BJ (cell line): ENCODE measurements at regions not wholly inside any gene's neighbourhood (a gene's known extent, or its start where the extent isn't known, plus 50 kb on each side); places are given as distances from the start of the nearest gene placed in this dataset.

ENCODE experiments used
- CTCF ChIA-PET: fragments of 350-600 bp; formaldehyde crosslinking; extraction: SDS; loops from one replicate; lab custom pipeline; 2021; ENCODE audit warnings: antibody characterized with exemption, inconsistent platforms; lab: Yijun Ruan, JAX
- POLR2A ChIA-PET: fragments of 300-600 bp; sonication (Branson Sonifier 250); formaldehyde crosslinking; extraction: SDS; loops from one replicate; lab custom pipeline; 2021; ENCODE audit warnings: antibody characterized with exemption; lab: Charles Lee
- DNase-seq: peaks from one replicate; pipeline ENCODE4 v3.0.0-alpha.2; 2011; ENCODE audit warnings: low read depth
- H3K27me3 ChIP-seq: 2 replicates; pipeline ENCODE4 v1.6.0; 2011; ENCODE audit warnings: low read length; ENCODE audit not compliant: control insufficient read depth, insufficient read depth
- H3K36me3 ChIP-seq: 2 replicates; pipeline ENCODE4 v1.5.1; 2011; ENCODE audit warnings: low read length; ENCODE audit not compliant: control insufficient read depth, insufficient read depth
- H3K4me3 ChIP-seq: 2 replicates; pipeline ENCODE4 v1.5.1; 2011; ENCODE audit warnings: low read depth, mild to moderate bottlenecking, control low read depth, low read length
- CTCF ChIP-seq: IDR thresholded peaks from 2 replicates; pipeline ENCODE4 v1.5.1; 2011; ENCODE audit warnings: low read depth, mild to moderate bottlenecking, control low read depth, inconsistent platforms, low read length, moderate library complexity; ENCODE audit not compliant: insufficient read depth

- ChIA-PET CTCF (interaction anchor here (0.6 to 2.5 kb wide), 4 partner anchors 8 to 43 kb away, joined by 3 to 9 read pairs (median 3); no protein-coding TSS in a partner anchor), POLR2A (interaction anchor here (0.5 kb wide), 1 partner anchor 515 kb away, joined by 10 read pairs; no protein-coding TSS in a partner anchor)
- TF ChIP-seq CTCF: no peak
- H3K27me3 ChIP-seq: no peaks in the 10 kb centered on the region
- no peak overlapping the region for H3K4me3 ChIP-seq
- DNase-seq: no peak
- no peaks in the 10 kb centered on the region; the same call in 1 of the 2 replicates for H3K36me3 ChIP-seq
These were observed 70.9 kb downstream of the NAV1 start for GRCh38 chr1:201609661-201610318.

- Histone ChIP-seq H3K36me3 (no peaks in the 10 kb centered on the region; the same call in 1 of the 2 replicates), H3K27me3 (no peaks in the 10 kb centered on the region), H3K4me3 (no peak overlapping the region)
- ChIA-PET CTCF (interaction anchor here (1.6 kb wide), 1 partner anchor 182 kb away, joined by 3 read pairs; no protein-coding TSS in a partner anchor), POLR2A (no interaction called here)
- no peak for DNase-seq
- TF ChIP-seq CTCF: no peak
These were observed 71.9 kb downstream of the NAV1 start for GRCh38 chr1:201610858-201611257.

GRCh38 chr1:201612645-201613044, 73.7 kb downstream of the NAV1 start:
- CTCF ChIA-PET: no interaction called here
- H3K36me3 ChIP-seq: peaks cover 2% of the 10 kb centered on the region; the same call in 1 of the 2 replicates
- no peak for TF ChIP-seq CTCF
- no peaks in the 10 kb centered on the region for H3K27me3 ChIP-seq
- no peak overlapping the region for H3K4me3 ChIP-seq
- POLR2A ChIA-PET: no interaction called here
- no peak for DNase-seq

GRCh38 chr1:201614262-201615015, 75.5 kb downstream of the NAV1 start:
- H3K4me3 ChIP-seq: no peak overlapping the region
- CTCF ChIA-PET: interaction anchor here (2.1 kb wide), 1 partner anchor 53 kb away, joined by 6 read pairs; no protein-coding TSS in a partner anchor
- H3K27me3 ChIP-seq: no peaks in the 10 kb centered on the region
- POLR2A ChIA-PET: no interaction called here
- peaks cover 2% of the 10 kb centered on the region; the same call in 1 of the 2 replicates for H3K36me3 ChIP-seq
- no peak for TF ChIP-seq CTCF
- DNase-seq: no peak

- no peak for TF ChIP-seq CTCF
- POLR2A ChIA-PET: no interaction called here
- CTCF ChIA-PET: interaction anchor here (1.0 kb wide), 1 partner anchor 19 kb away, joined by 3 read pairs; no protein-coding TSS in a partner anchor
- H3K27me3 ChIP-seq: no peaks in the 10 kb centered on the region
- no peak for DNase-seq
- H3K4me3 ChIP-seq: no peak overlapping the region
- H3K36me3 ChIP-seq: peaks cover 2% of the 10 kb centered on the region; the same call in 1 of the 2 replicates
These were observed 78.2 kb downstream of the NAV1 start for GRCh38 chr1:201617157-201617556.
